Kidney (tissue), 13 donors: ENCODE measurements at regions not wholly inside any gene's neighbourhood (a gene's known extent, or its start where the extent isn't known, plus 50 kb on each side); places are given as distances from the start of the nearest gene placed in this dataset.

Source experiments
- DNase-seq, 5 donors: peaks; one replicate each; pipeline ENCODE4 v3.0.0-alpha.2; 2013 to 2020
- FAIRE-seq: peaks from 2 replicates; lab custom pipeline; 2012; peaks lifted over from hg19 to GRCh38; lab: Jason Lieb, UNC
- H3K27ac ChIP-seq, 2 donors: one replicate each; pipeline ENCODE4 v1.7.0; 2013; ENCODE audit warnings: low read depth in 2 of 2, low read length in 2 of 2, inconsistent platforms in 1 of 2
- H3K27me3 ChIP-seq: one replicate; pipeline ENCODE4 v1.7.1; 2013; ENCODE audit warnings: low read length, inconsistent platforms; ENCODE audit not compliant: control insufficient read depth, insufficient read depth
- H3K36me3 ChIP-seq, 3 donors: one replicate each; pipeline versions ENCODE4 v1.7.0 to v1.7.1; 2013; ENCODE audit warnings: low read length in 3 of 3, control low read depth in 1 of 3, inconsistent platforms in 1 of 3; ENCODE audit not compliant: insufficient read depth in 3 of 3, control insufficient read depth in 2 of 3
- H3K4me1 ChIP-seq, 3 donors: one replicate each; pipeline versions ENCODE4 v1.7.0 to v1.7.1; 2013; ENCODE audit warnings: low read length in 3 of 3, inconsistent platforms in 1 of 3, low read depth in 1 of 3; ENCODE audit not compliant: control insufficient read depth in 2 of 3, insufficient read depth in 2 of 3
- H3K4me3 ChIP-seq, 3 donors: one replicate each; pipeline versions ENCODE4 v1.7.0 to v1.8.1; 2013; ENCODE audit warnings: low read length in 3 of 3, control low read depth in 1 of 3, inconsistent platforms in 1 of 3
- H3K9ac ChIP-seq, 3 donors: one replicate each; pipeline versions ENCODE4 v1.7.0 to v1.7.1; 2013; ENCODE audit warnings: low read length in 3 of 3, control low read depth in 1 of 3, inconsistent platforms in 1 of 3
- H3K9me3 ChIP-seq, 3 donors: one replicate each; pipeline versions ENCODE4 v1.7.0 to v1.7.1; 2013; ENCODE audit warnings: low read length in 3 of 3, control low read depth in 1 of 3, inconsistent platforms in 1 of 3; ENCODE audit not compliant: control insufficient read depth in 2 of 3, insufficient read depth in 1 of 3
- CTCF ChIP-seq: IDR thresholded peaks from 3 replicates; pipeline ENCODE4 v1.5.1; 2012; ENCODE audit warnings: mild to moderate bottlenecking, moderate library complexity, borderline replicate concordance; ENCODE audit not compliant: insufficient read depth; ENCODE audit errors: extremely low read depth
- intact Hi-C: fragments of 100-400 bp; cut with DNase I; formaldehyde crosslinking; loops from one replicate; pipeline ENCODE4 v1.11.1; 2022
- donor health status: control.
- donor health status: control.
- donor health status: control.
- donor health status: control.
- donor health status: control.
- donor health status: DM: yes; HTN: yes; CAD: no.
- donor health status: Normal renal cell carcinoma (clear cell type).

GRCh38 chrY:12598783-12599182, 102.2 kb upstream of the USP9Y start:
- no peaks in the 10 kb centered on the region for H3K36me3 ChIP-seq
- H3K4me3 ChIP-seq = no peak overlapping the region
- H3K4me1 ChIP-seq = no peaks in the 10 kb centered on the region
- FAIRE-seq (no peak), DNase-seq (no peak)
- TF ChIP-seq CTCF = no peak
- no peaks in the 10 kb centered on the region for H3K27me3 ChIP-seq
- intact Hi-C loops = no loop called here
- no peaks in the 10 kb centered on the region for H3K9me3 ChIP-seq
- no peak overlapping the region for H3K9ac ChIP-seq
- no peak overlapping the region for H3K27ac ChIP-seq

- Histone ChIP-seq H3K9me3 (no peaks in the 10 kb centered on the region), H3K4me1 (no peaks in the 10 kb centered on the region), H3K4me3 (no peak overlapping the region), H3K27me3 (no peaks in the 10 kb centered on the region), H3K9ac (no peak overlapping the region), H3K36me3 (no peaks in the 10 kb centered on the region), H3K27ac (no peak overlapping the region)
- no peak for TF ChIP-seq CTCF
- FAIRE-seq = no peak
- DNase-seq = no peak
- intact Hi-C loops = no loop called here
Observed at GRCh38 chrY:12605426-12605825, 95.6 kb upstream of the USP9Y start.

GRCh38 chrY:12610861-12611260, 90.2 kb upstream of the USP9Y start:
- Histone ChIP-seq H3K9me3 (no peaks in the 10 kb centered on the region), H3K4me3 (no peak overlapping the region), H3K4me1 (no peaks in the 10 kb centered on the region), H3K27ac (no peak overlapping the region), H3K27me3 (no peaks in the 10 kb centered on the region), H3K9ac (no peak overlapping the region), H3K36me3 (no peaks in the 10 kb centered on the region)
- intact Hi-C loops = no loop called here
- DNase-seq = no peak
- no peak for FAIRE-seq
- no peak for TF ChIP-seq CTCF

- no peak overlapping the region for H3K27ac ChIP-seq
- DNase-seq = peak in 1 of 5 donors; percentile 20
- FAIRE-seq = no peak
Observed at GRCh38 chrY:12615733-12616446, 85.1 kb upstream of the USP9Y start.

More at GRCh38 chrY:12615733-12616446, 85.1 kb upstream of the USP9Y start:
- intact Hi-C loops = no loop called here
- Histone ChIP-seq H3K9ac (no peak overlapping the region), H3K4me3 (no peak overlapping the region), H3K4me1 (no peaks in the 10 kb centered on the region), H3K27me3 (no peaks in the 10 kb centered on the region), H3K36me3 (no peaks in the 10 kb centered on the region), H3K9me3 (no peaks in the 10 kb centered on the region)
- TF ChIP-seq CTCF = no peak
